D721Med (cell line): ENCODE measurements at regions not wholly inside any gene's neighbourhood (a gene's known extent, or its start where the extent isn't known, plus 50 kb on each side); places are given as distances from the start of the nearest gene placed in this dataset.

Experiments used
- DNase-seq: peaks from one replicate; pipeline ENCODE4 v3.0.0; 2011; ENCODE audit warnings: low spot score; ENCODE audit not compliant: insufficient read length
- FAIRE-seq: peaks from 2 replicates; lab custom pipeline; 2011; peaks lifted over from hg19 to GRCh38; lab: Jason Lieb, UNC
- TF ChIP-seq, protein P1 (sequence below): IDR thresholded peaks from 2 replicates; pipeline ENCODE4 v1.5.1; 2012; ENCODE audit warnings: mild to moderate bottlenecking, control low read depth; ENCODE audit not compliant: insufficient read depth; ENCODE audit errors: missing control alignments

DNA sequence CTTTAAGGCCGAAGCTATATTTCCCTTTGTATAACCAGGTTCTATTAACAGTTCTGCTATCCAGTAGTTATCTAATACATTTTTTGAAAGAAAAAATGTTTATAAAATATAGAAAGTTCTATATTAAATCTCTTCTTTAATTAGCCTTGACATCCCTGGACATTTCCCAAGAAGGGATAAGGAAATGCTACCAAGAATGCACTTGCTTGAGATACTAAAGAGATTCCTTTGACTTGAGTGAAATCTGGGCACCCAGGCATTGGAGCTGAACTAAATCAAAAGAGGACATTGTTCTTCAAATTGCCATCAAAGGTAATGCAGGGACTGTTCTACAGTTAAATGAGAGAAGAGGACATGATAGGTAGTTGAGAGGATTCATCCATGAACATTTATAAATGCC, 535.9 kb upstream of the FAT3 start:
- TF ChIP-seq, protein P1, sequence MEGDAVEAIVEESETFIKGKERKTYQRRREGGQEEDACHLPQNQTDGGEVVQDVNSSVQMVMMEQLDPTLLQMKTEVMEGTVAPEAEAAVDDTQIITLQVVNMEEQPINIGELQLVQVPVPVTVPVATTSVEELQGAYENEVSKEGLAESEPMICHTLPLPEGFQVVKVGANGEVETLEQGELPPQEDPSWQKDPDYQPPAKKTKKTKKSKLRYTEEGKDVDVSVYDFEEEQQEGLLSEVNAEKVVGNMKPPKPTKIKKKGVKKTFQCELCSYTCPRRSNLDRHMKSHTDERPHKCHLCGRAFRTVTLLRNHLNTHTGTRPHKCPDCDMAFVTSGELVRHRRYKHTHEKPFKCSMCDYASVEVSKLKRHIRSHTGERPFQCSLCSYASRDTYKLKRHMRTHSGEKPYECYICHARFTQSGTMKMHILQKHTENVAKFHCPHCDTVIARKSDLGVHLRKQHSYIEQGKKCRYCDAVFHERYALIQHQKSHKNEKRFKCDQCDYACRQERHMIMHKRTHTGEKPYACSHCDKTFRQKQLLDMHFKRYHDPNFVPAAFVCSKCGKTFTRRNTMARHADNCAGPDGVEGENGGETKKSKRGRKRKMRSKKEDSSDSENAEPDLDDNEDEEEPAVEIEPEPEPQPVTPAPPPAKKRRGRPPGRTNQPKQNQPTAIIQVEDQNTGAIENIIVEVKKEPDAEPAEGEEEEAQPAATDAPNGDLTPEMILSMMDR, result no peak
- DNase-seq (no peak), FAIRE-seq (no peak)

DNA sequence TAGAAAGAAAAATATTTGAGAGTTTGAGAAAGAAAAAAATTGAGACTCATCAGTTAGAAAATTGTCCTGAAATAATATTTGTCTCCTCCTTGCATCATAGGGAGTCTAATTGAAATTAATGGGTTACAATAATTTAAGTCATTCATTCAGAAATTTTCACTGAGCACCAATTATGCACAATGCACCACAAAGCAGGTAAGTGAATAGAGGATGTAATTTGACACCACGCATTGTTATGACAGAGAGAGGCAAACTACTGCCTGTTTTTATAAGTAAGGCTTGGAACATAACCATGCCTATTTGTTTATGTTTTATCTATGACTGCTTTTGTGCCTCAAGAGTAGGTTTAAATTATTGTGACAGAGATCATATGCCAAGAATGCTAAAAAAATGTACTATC, 537.9 kb upstream of the FAT3 start:
- DNase-seq, result no peak
- TF ChIP-seq, protein P1, result no peak
- no peak for FAIRE-seq

DNA sequence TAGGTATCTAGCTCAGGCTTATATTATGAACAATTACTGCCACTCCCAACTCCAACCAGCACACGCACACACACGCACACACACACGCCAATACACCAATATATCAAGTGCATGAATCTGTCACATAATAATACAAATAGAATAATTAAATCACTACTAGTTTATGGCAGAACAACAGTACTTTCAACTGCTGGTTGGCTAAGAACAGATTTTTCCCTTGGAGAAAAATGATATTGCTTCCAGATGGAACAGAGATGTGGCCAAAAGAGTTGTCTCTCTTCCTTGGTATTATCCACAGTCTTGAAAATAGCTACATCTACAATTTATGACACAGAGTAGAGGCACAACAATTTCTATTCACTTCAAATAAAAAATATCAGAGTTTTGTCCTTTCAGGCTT, 538.3 kb upstream of the FAT3 start:
- DNase-seq, result no peak
- no peak for FAIRE-seq
- TF ChIP-seq, protein P1, result no peak

DNA sequence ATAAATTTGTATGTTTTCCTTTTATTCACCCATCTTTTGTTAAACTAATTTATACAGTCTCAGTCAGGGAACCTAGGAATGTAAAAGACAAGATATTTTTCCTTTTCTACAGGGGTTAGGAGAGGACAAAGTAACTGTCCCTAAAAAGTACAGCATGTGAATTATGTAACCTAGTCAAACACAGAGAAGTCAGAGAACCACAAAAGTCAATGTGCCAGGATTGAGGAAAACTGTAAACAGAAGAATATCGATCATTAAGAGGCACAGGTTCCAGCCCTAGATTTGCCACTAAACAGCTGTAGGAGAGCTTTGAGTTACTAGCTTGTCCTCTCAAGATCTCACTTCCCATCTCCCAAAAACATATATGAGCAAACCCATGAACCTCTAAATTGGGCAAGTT, 550.9 kb upstream of the FAT3 start:
- TF ChIP-seq, protein P1, result no peak
- DNase-seq (no peak), FAIRE-seq (no peak)

- DNase-seq, result no peak
- TF ChIP-seq, protein P1, result no peak
- FAIRE-seq, result no peak
Measured at GRCh38 chr11:91664521-91664920, 560.1 kb upstream of the FAT3 start.

DNA sequence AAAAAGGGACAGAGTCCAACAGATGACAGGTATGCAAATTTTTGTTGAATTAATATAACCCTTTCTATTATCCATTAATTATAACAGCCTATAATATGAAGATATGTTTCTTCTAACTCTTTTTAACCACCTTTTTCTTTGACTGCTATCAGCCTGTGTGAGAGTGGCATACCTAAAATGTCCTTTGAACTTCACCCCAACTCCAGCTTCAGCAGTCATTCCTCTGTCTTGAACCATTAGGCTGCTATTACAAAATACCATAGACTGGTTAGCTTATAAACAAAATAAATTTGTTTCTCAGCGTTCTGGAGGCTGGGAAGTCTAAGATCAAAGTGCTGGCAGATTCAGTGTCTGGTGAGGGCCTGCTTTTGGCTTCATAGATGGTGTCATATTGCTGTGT, 564.6 kb upstream of the FAT3 start:
- TF ChIP-seq, protein P1, result no peak
- DNase-seq (no peak), FAIRE-seq (no peak)

- DNase-seq (no peak), FAIRE-seq (no peak)
- TF ChIP-seq, protein P1, result no peak
Measured at GRCh38 chr11:91654686-91655085, 569.9 kb upstream of the FAT3 start.
